ENCODE measurements at regions not wholly inside any gene's neighbourhood (a gene's known extent, or its start where the extent isn't known, plus 50 kb on each side); places are given as distances from the start of the nearest gene placed in this dataset.

- Mint-ChIP-seq H3K27ac (no peak overlapping the region), H3K4me3 (no peak overlapping the region), H3K36me3 (ENCODE audit: low read depth) (no peaks in the 10 kb centered on the region), H3K9me3 (ENCODE audit: insufficient read depth) (no peaks in the 10 kb centered on the region), H3K27me3 (ENCODE audit: low read depth) (no peaks in the 10 kb centered on the region), H3K4me1 (ENCODE audit: low read depth) (no peaks in the 10 kb centered on the region)
- CTCF ChIA-PET: no interaction called here
- no peak for ATAC-seq
- POLR2A ChIA-PET: no interaction called here
- DNase-seq: no peak
These were observed 129.4 kb upstream of the DST start for GRCh38 chr6:56771929-56772607.

- ChIA-PET POLR2A (no interaction called here), CTCF (no interaction called here)
- Mint-ChIP-seq H3K4me3 (no peak overlapping the region), H3K36me3 (ENCODE audit: low read depth) (no peaks in the 10 kb centered on the region), H3K9me3 (ENCODE audit: insufficient read depth) (no peaks in the 10 kb centered on the region), H3K4me1 (ENCODE audit: low read depth) (no peaks in the 10 kb centered on the region), H3K27me3 (ENCODE audit: low read depth) (no peaks in the 10 kb centered on the region), H3K27ac (no peak overlapping the region)
- ATAC-seq (no peak), DNase-seq (no peak)
These were observed 128.5 kb upstream of the DST start for GRCh38 chr6:56771189-56771588.

GRCh38 chr6:56770011-56770520 is 127.4 kb upstream of the DST start:
- no peaks in the 10 kb centered on the region for H3K9me3 Mint-ChIP-seq (ENCODE audit: insufficient read depth)
- H3K4me1 Mint-ChIP-seq (ENCODE audit: low read depth): no peaks in the 10 kb centered on the region
- H3K36me3 Mint-ChIP-seq (ENCODE audit: low read depth): no peaks in the 10 kb centered on the region
- DNase-seq: no peak
- POLR2A ChIA-PET: no interaction called here
- ATAC-seq: no peak
- no peak overlapping the region for H3K27ac Mint-ChIP-seq
- CTCF ChIA-PET: no interaction called here
- no peaks in the 10 kb centered on the region for H3K27me3 Mint-ChIP-seq (ENCODE audit: low read depth)
- no peak overlapping the region for H3K4me3 Mint-ChIP-seq

- ChIA-PET POLR2A (no interaction called here), CTCF (no interaction called here)
- Mint-ChIP-seq H3K27me3 (ENCODE audit: low read depth) (no peaks in the 10 kb centered on the region), H3K9me3 (ENCODE audit: insufficient read depth) (no peaks in the 10 kb centered on the region), H3K36me3 (ENCODE audit: low read depth) (no peaks in the 10 kb centered on the region), H3K4me1 (ENCODE audit: low read depth) (no peaks in the 10 kb centered on the region), H3K27ac (no peak overlapping the region), H3K4me3 (no peak overlapping the region)
- ATAC-seq (no peak), DNase-seq (no peak)
These were observed 125.3 kb upstream of the DST start for GRCh38 chr6:56767892-56768531.

- no peaks in the 10 kb centered on the region for H3K27me3 Mint-ChIP-seq (ENCODE audit: low read depth)
- no peaks in the 10 kb centered on the region for H3K36me3 Mint-ChIP-seq (ENCODE audit: low read depth)
- H3K9me3 Mint-ChIP-seq (ENCODE audit: insufficient read depth): no peaks in the 10 kb centered on the region
- ChIA-PET CTCF (no interaction called here), POLR2A (no interaction called here)
- no peak for DNase-seq
- no peak overlapping the region for H3K4me3 Mint-ChIP-seq
- H3K27ac Mint-ChIP-seq: no peak overlapping the region
- ATAC-seq: no peak
- no peaks in the 10 kb centered on the region for H3K4me1 Mint-ChIP-seq (ENCODE audit: low read depth)
These were observed 124.7 kb upstream of the DST start for GRCh38 chr6:56767435-56767834.

GRCh38 chr6:56766806-56767178 is 124.1 kb upstream of the DST start:
- CTCF ChIA-PET: no interaction called here
- no peak overlapping the region for H3K4me3 Mint-ChIP-seq
- no peak for ATAC-seq

GRCh38 chr6:56766139-56766805 is 123.6 kb upstream of the DST start:
- Mint-ChIP-seq H3K4me1 (ENCODE audit: low read depth) (no peaks in the 10 kb centered on the region), H3K27me3 (ENCODE audit: low read depth) (no peaks in the 10 kb centered on the region), H3K9me3 (ENCODE audit: insufficient read depth) (no peaks in the 10 kb centered on the region), H3K36me3 (ENCODE audit: low read depth) (no peaks in the 10 kb centered on the region), H3K27ac (no peak overlapping the region), H3K4me3 (no peak overlapping the region)
- POLR2A ChIA-PET: interaction anchor here (0.6 kb wide), 1 partner anchor 28 kb away, joined by 4 read pairs; no protein-coding TSS in a partner anchor
- ATAC-seq (no peak), DNase-seq (no peak)
- CTCF ChIA-PET: no interaction called here

More at GRCh38 chr6:56766806-56767178, 124.1 kb upstream of the DST start:
- Mint-ChIP-seq H3K27me3 (ENCODE audit: low read depth) (no peaks in the 10 kb centered on the region), H3K9me3 (ENCODE audit: insufficient read depth) (no peaks in the 10 kb centered on the region), H3K27ac (no peak overlapping the region), H3K36me3 (ENCODE audit: low read depth) (no peaks in the 10 kb centered on the region), H3K4me1 (ENCODE audit: low read depth) (no peaks in the 10 kb centered on the region)
- POLR2A ChIA-PET: interaction anchor here (0.6 kb wide), 1 partner anchor 28 kb away, joined by 4 read pairs; no protein-coding TSS in a partner anchor
- no peak for DNase-seq

- no peaks in the 10 kb centered on the region for H3K4me1 Mint-ChIP-seq (ENCODE audit: low read depth)
- no peaks in the 10 kb centered on the region for H3K36me3 Mint-ChIP-seq (ENCODE audit: low read depth)
- H3K27ac Mint-ChIP-seq: no peak overlapping the region
- ATAC-seq: no peak
- H3K9me3 Mint-ChIP-seq (ENCODE audit: insufficient read depth): no peaks in the 10 kb centered on the region
- no peak overlapping the region for H3K4me3 Mint-ChIP-seq
- no peaks in the 10 kb centered on the region for H3K27me3 Mint-ChIP-seq (ENCODE audit: low read depth)
- CTCF ChIA-PET: no interaction called here
- DNase-seq: no peak
- POLR2A ChIA-PET: no interaction called here
These were observed 122.8 kb upstream of the DST start for GRCh38 chr6:56765494-56765893.

GRCh38 chr6:56764081-56764566 is 121.4 kb upstream of the DST start:
- no peak overlapping the region for H3K4me3 Mint-ChIP-seq
- H3K4me1 Mint-ChIP-seq (ENCODE audit: low read depth): no peaks in the 10 kb centered on the region
- H3K27ac Mint-ChIP-seq: no peak overlapping the region
- no peaks in the 10 kb centered on the region for H3K36me3 Mint-ChIP-seq (ENCODE audit: low read depth)
- no peaks in the 10 kb centered on the region for H3K9me3 Mint-ChIP-seq (ENCODE audit: insufficient read depth)
- no peak for DNase-seq
- no peaks in the 10 kb centered on the region for H3K27me3 Mint-ChIP-seq (ENCODE audit: low read depth)
- ChIA-PET CTCF (interaction anchor here (1.0 kb wide), 1 partner anchor 193 kb away, joined by 3 read pairs; no protein-coding TSS in a partner anchor), POLR2A (no interaction called here)
- no peak for ATAC-seq

- H3K9me3 Mint-ChIP-seq (ENCODE audit: insufficient read depth): no peaks in the 10 kb centered on the region
- ATAC-seq (no peak), DNase-seq (no peak)
- no peak overlapping the region for H3K27ac Mint-ChIP-seq
- no peak overlapping the region for H3K4me3 Mint-ChIP-seq
- no peaks in the 10 kb centered on the region for H3K36me3 Mint-ChIP-seq (ENCODE audit: low read depth)
- no peaks in the 10 kb centered on the region for H3K4me1 Mint-ChIP-seq (ENCODE audit: low read depth)
- POLR2A ChIA-PET: no interaction called here
- H3K27me3 Mint-ChIP-seq (ENCODE audit: low read depth): peaks cover 1% of the 10 kb centered on the region
- CTCF ChIA-PET: interaction anchor here (0.6 kb wide), 1 partner anchor 446 kb away, joined by 3 read pairs; no protein-coding TSS in a partner anchor
These were observed 119.0 kb upstream of the DST start for GRCh38 chr6:56761651-56762050.

- H3K9me3 Mint-ChIP-seq (ENCODE audit: insufficient read depth): no peaks in the 10 kb centered on the region
- POLR2A ChIA-PET: no interaction called here
- no peak for DNase-seq
- H3K36me3 Mint-ChIP-seq (ENCODE audit: low read depth): no peaks in the 10 kb centered on the region
- CTCF ChIA-PET: no interaction called here
- H3K4me1 Mint-ChIP-seq (ENCODE audit: low read depth): no peaks in the 10 kb centered on the region
- H3K27me3 Mint-ChIP-seq (ENCODE audit: low read depth): peaks cover 1% of the 10 kb centered on the region
- ATAC-seq: no peak
- no peak overlapping the region for H3K27ac Mint-ChIP-seq
- H3K4me3 Mint-ChIP-seq: no peak overlapping the region
These were observed 118.2 kb upstream of the DST start for GRCh38 chr6:56760842-56761241.

- H3K9me3 Mint-ChIP-seq (ENCODE audit: insufficient read depth): no peaks in the 10 kb centered on the region
- POLR2A ChIA-PET: no interaction called here
- CTCF ChIA-PET: interaction anchor here (0.7 kb wide), 1 partner anchor 721 kb away, joined by 4 read pairs; no protein-coding TSS in a partner anchor
- no peak overlapping the region for H3K4me3 Mint-ChIP-seq
- no peak overlapping the region for H3K27ac Mint-ChIP-seq
- no peaks in the 10 kb centered on the region for H3K36me3 Mint-ChIP-seq (ENCODE audit: low read depth)
- ATAC-seq (no peak), DNase-seq (no peak)
- peaks cover 1% of the 10 kb centered on the region for H3K27me3 Mint-ChIP-seq (ENCODE audit: low read depth)
- no peaks in the 10 kb centered on the region for H3K4me1 Mint-ChIP-seq (ENCODE audit: low read depth)
These were observed 116.8 kb upstream of the DST start for GRCh38 chr6:56759521-56759920.
